HG02884 (cell line): ENCODE measurements at regions not wholly inside any gene's neighbourhood (a gene's known extent, or its start where the extent isn't known, plus 50 kb on each side); places are given as distances from the start of the nearest gene placed in this dataset.
A peak's percentile ranks its signal among the peaks of the same experiment; 100 is the strongest.
"Not testable (repeated sequence)": the region's sequence is repeated elsewhere in the genome, so short reads cannot be mapped to it uniquely, and the experiment has no call there.

ENCODE experiments used
- ATAC-seq: cut with Tn5 transposase; IDR thresholded peaks from one replicate; pipeline ENCODE4 v1.9.1; 2021; ENCODE audit warnings: mild to moderate bottlenecking, moderate library complexity; ENCODE audit not compliant: unreplicated experiment

DNA sequence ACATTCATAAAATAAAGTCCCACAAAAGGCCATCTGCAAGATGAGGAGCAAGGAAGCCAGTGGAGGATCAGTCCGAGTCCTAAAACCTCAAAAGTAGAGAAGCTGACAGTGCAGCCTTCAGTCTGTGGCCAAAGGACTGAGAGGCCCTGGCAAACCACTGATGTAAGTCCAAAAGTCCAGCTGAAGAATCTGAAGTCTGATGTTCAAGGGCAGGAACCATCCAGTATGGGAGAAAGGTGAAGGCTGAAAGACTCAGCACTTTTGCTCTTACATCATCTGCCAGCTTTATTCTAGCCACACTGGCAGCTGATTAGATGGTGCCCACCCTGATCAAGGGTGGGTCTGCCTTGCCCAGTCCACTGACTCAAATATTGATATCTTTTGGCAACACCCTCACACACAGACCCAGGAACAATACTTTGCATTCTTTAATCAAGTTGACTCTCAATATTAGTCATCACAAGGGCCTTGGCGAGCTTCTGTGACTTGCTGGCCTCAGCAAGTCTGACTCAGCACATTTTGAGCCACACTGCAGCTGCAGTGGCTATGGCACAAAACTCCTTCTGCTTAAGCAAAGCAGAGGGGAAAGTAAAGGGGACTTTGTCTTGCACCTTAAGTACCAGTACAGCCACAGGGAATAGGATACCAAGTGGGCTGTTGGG lies 1370.3 kb upstream of the CITED2 start:
- peak; percentile 86 for ATAC-seq

GRCh38 chr6:140736231-140736630 lies 1361.8 kb upstream of the CITED2 start:
- no peak for ATAC-seq

- ATAC-seq, result no peak
Measured at GRCh38 chr6:140732991-140733390, 1358.5 kb upstream of the CITED2 start.

- no peak for ATAC-seq
Measured at GRCh38 chr6:140732155-140732554, 1357.7 kb upstream of the CITED2 start.

GRCh38 chr6:140731741-140732140 lies 1357.3 kb upstream of the CITED2 start:
- ATAC-seq, result no peak

GRCh38 chr6:140729521-140729920 lies 1355.1 kb upstream of the CITED2 start:
- ATAC-seq, result no peak

DNA sequence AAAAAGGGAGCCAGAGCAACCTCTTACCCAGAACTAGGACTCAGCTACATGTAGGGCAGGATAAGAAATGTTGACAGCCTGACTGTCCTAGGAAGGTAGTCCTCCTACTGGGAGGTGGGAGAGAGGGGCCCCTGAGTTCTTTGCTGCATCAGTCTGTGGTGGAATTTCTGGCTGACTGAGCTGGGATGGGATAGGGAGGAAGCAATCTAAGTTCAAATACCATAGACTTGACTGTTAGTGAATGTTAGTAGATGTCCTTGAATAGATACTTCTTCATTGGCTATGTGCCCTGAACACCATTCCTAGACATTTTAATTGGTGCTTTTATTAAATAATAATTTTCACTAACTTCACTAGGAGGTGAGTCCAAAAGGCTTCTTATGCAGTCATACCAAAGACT lies 1343.6 kb upstream of the CITED2 start:
- ATAC-seq, result no peak

GRCh38 chr6:140713495-140713894 lies 1339.0 kb upstream of the CITED2 start:
- ATAC-seq, result no peak

DNA sequence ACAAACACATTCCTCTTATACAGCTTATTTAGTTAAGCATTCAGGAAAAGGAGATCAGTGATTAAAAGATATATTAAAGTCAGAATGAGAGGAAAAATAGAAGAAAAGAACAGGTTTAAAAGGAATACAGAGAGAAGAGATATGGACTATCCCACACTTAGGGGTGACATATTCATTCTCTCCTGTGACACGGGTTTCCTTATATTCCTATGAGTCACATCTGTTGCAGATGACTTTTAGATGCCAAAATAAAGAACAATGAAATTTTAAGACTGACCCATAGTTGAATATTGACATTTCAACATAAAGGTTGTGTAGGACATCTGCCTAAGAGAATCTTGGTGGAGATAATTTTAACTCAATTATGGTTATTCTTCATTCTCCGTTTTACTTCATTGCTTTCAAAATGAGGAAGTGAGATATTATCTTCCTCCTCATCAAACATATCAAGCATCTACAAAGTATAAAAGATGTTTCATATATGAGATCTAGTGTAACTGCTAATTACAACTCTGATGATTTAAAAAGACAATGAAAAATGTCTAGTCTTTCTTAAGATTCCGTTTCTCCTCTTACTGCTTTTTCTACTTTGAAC lies 1336.7 kb upstream of the CITED2 start:
- ATAC-seq, result no peak

DNA sequence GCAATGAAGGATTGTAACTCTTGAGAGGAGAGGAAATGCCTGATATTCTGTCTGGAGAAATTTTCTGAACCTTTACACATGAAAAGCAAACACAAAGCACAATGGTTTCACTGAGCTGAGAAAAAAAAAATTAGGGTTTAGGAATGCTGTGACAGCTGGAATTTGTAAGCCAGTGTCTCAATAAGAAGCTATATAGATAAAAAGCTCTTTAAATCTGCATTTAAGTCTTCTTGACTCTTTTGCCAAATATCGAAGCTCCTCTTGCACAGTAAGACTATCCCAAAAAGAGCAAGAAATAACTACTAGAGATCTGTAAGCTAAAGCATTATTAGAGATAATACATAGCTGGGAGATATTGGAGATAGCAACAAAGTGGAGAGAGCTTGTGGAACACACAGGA lies 1334.0 kb upstream of the CITED2 start:
- ATAC-seq, result no peak

DNA sequence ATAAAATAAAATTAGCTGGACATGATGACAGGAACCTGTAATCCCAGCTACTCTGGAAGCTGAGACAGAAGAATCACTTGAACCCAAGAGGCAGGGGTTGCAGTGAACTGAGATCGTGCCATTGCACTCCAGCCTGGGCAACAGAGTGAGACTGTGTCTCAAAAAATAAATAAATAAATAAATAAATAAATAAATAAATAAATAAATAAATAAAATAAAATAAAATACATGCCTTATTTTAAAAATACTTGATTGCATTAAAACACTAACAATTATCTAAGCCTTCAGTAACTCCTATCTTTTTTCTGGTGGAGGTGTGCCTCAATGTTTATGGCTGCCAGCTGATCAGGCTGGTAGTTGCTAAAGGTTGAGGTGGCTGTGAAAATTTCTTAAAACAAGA lies 1329.6 kb upstream of the CITED2 start:
- not testable (repeated sequence) for ATAC-seq

- no peak for ATAC-seq
Measured at GRCh38 chr6:140697585-140697984, 1323.1 kb upstream of the CITED2 start.

DNA sequence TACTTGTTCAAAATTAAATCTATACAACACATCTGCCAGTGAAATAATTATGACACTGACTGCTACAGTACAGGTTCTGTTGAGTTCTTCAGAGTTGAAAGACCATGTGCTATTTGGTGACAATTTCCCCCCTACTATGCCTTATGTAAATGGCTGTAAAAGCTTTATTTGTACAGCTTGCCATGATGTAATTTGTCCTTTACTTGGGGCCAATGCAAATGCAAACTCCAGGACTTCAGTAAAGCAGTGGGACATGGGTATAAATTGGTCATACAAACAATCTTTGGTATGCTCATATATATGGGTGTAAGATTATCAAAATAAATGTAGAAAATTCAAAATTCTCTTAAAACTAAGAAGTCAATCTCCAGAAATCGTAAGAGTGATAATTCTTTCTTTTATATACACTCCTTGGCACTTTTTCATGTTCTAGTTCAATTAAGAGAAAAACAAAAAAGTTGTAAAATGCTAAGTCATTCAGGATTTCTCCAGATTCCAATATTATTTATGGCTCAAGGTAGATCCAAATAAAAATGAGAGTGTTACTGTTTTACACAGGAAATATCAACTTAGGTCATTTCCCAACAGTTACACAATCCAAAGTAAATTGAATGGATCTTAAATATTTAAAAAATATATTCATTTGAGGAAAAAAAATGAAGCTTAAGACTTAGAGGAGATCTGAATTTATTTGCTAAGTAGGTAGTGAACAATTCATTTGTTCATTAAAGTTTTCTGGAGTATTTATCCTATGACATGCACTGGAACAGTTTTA lies 1310.5 kb upstream of the CITED2 start:
- ATAC-seq, result no peak

DNA sequence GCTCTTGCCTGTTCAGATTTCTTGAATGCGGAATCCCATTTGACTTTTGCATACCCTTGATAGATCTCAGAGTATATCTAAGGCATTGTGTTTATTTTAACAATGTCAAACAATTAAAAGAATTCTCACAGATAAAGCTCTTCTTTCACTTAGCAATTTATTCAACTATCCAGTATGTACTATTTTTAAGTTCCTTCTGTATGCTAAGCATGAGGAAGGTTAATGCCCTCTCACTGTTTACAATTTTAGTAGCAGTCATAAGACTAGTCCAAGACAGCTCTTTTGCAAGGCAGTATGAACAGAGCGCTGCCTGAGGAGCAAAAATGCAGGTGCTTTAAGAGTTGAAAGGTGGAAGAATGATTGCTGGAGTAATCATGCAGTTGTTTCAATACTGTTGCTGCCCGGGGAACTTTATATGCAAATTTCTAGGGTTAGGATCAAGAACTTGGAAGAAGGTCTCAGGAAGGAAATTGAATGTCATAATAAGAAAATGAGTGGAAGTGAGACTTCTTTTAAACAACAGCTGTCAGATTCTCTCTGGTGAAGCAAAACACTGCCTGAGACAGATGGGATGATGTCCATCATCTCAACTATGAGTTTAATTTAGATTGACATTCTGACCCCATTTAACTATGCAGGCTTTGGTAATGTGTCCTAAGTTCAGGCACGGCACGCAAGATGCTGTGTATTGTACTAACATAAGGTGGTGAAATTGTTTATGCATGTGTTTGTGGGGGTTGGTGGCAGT lies 1303.5 kb upstream of the CITED2 start:
- ATAC-seq, result no peak

GRCh38 chr6:140671926-140672325 lies 1297.5 kb upstream of the CITED2 start:
- no peak for ATAC-seq

DNA sequence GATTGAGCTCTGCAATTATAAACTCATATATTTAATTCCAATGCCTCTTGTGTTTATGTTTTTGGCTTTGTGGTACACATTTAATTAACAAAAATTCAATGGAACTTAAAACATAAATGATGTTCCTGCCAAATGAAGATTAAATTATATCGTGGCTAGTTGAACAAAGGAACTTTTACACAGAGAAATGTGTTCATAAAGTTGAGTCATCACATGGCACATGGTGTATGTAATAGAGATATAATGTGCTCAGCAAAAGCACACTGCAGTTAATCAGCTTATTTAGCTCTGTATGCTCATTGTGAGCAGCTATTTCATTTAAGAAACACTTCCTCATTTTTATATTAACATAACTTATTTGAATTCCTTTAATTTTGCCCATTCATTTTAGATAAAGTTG lies 1295.6 kb upstream of the CITED2 start:
- no peak for ATAC-seq

- no peak for ATAC-seq
Measured at GRCh38 chr6:140669321-140669720, 1294.9 kb upstream of the CITED2 start.

GRCh38 chr6:140663772-140664171 lies 1289.3 kb upstream of the CITED2 start:
- peak; percentile 60 for ATAC-seq

DNA sequence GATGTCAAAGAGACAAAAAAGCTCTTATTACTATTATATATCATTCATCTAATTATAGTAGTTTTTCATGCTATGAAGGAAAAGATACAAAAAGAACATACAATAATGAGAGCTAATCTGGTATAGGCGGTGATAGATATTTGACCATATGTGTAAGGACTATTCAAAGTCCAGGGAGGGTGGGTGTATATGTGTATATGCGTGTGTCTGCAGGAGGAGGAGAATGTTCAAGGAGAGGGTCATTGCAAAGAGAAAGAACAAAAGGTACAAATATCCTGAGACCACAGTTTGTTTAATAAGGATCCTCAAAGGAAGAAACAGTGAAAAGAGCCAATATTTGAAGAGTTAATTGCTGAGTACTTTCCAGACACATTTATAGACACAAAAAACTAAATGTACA lies 1288.6 kb upstream of the CITED2 start:
- no peak for ATAC-seq

GRCh38 chr6:140661691-140662090 lies 1287.2 kb upstream of the CITED2 start:
- no peak for ATAC-seq

GRCh38 chr6:140660295-140660694 lies 1285.8 kb upstream of the CITED2 start:
- ATAC-seq, result no peak
